Endothelial cell of umbilical vein (primary cell): ENCODE measurements at regions not wholly inside any gene's neighbourhood (a gene's known extent, or its start where the extent isn't known, plus 50 kb on each side); places are given as distances from the start of the nearest gene placed in this dataset.

Experiments used
- BruUV-seq: library from RNA; stranded (reverse); fragments of 400-500 nt; replicated peaks from 2 replicates; lab custom pipeline; 2021; lab: Mats Ljungman, UMichigan
- CTCF ChIA-PET: fragments of 300-600, 350-600 bp; sonication (Branson Sonifier 250); formaldehyde crosslinking; loops from one replicate; lab custom pipeline; 2021; ENCODE audit warnings: antibody characterized with exemption, inconsistent platforms; lab: Charles Lee
- POLR2A ChIA-PET: fragments of 300-600, 350-600 bp; sonication (Branson Sonifier 250); formaldehyde crosslinking; loops from one replicate; lab custom pipeline; 2021; ENCODE audit warnings: antibody characterized with exemption, inconsistent platforms; lab: Charles Lee
- DNase-seq: peaks from one replicate; pipeline ENCODE4 v3.0.0-alpha.2; 2011; ENCODE audit warnings: low read depth, low spot score
- FAIRE-seq: peaks from 2 replicates; lab custom pipeline; 2011; peaks lifted over from hg19 to GRCh38; lab: Jason Lieb, UNC
- H2AFZ ChIP-seq: 2 replicates; pipeline ENCODE4 v1.6.0; 2012; ENCODE audit warnings: low read depth, low read length, control low read depth, inconsistent platforms
- H3K27ac ChIP-seq: 2 replicates; pipeline ENCODE4 v1.5.1; 2011; ENCODE audit warnings: low read depth, mild to moderate bottlenecking, control low read depth, low read length, moderate library complexity; ENCODE audit not compliant: insufficient read depth
- H3K27me3 ChIP-seq, 2 experiments: 2 replicates each; pipeline versions ENCODE4 v1.6.0 to v1.6.1; 2011; ENCODE audit warnings: low read length in 2 of 2, mixed read lengths in 1 of 2; ENCODE audit not compliant: control insufficient read depth in 2 of 2, insufficient read depth in 2 of 2
- H3K36me3 ChIP-seq, 2 experiments: 2 replicates in 1 of 2; 3 replicates in 1 of 2; pipeline ENCODE4 v1.5.1; 2011; ENCODE audit warnings: low read length in 2 of 2, mild to moderate bottlenecking in 1 of 2, moderate library complexity in 1 of 2; ENCODE audit not compliant: control insufficient read depth in 2 of 2, insufficient read depth in 2 of 2; ENCODE audit errors: extremely low read depth in 1 of 2
- H3K4me1 ChIP-seq: 3 replicates; pipeline ENCODE4 v1.5.1; 2011; ENCODE audit warnings: mild to moderate bottlenecking, low read length; ENCODE audit not compliant: control insufficient read depth, insufficient read depth; ENCODE audit errors: extremely low read depth
- H3K4me2 ChIP-seq: 2 replicates; pipeline ENCODE4 v1.6.1; 2011; ENCODE audit warnings: low read length, control low read depth, mixed read lengths; ENCODE audit not compliant: insufficient read depth
- H3K4me3 ChIP-seq, 3 experiments: fragments of 200-600 bp in 1 of 3; sonication (generic), shearing (Covaris generic) in 1 of 3; replicated peaks in 1 of 3; 2 replicates each; pipeline ENCODE4 v1.5.1; 2011 to 2016; ENCODE audit warnings: control low read depth in 3 of 3, low read length in 3 of 3, mild to moderate bottlenecking in 2 of 3, inconsistent platforms in 1 of 3, low read depth in 1 of 3, moderate library complexity in 1 of 3; ENCODE audit not compliant: insufficient read depth in 1 of 3
- H3K79me2 ChIP-seq: 2 replicates; pipeline ENCODE4 v1.6.0; 2012; ENCODE audit warnings: low read length, inconsistent platforms; ENCODE audit not compliant: control insufficient read depth, insufficient read depth
- H3K9ac ChIP-seq: replicated peaks from 2 replicates; pipeline ENCODE3; 2011; ENCODE audit warnings: low read length, control low read depth; ENCODE audit not compliant: insufficient read depth; ENCODE audit errors: extremely low read depth
- H3K9me1 ChIP-seq: replicated peaks from 3 replicates; pipeline ENCODE4 v1.6.0; 2011; ENCODE audit warnings: mild to moderate bottlenecking, low read length; ENCODE audit not compliant: control insufficient read depth, insufficient read depth; ENCODE audit errors: extremely low read depth
- H3K9me3 ChIP-seq: replicated peaks from 2 replicates; pipeline ENCODE4 v1.5.1; 2012; ENCODE audit warnings: low read length, inconsistent platforms; ENCODE audit not compliant: control insufficient read depth, insufficient read depth
- H4K20me1 ChIP-seq: replicated peaks from 2 replicates; pipeline ENCODE3; 2011; ENCODE audit warnings: mild to moderate bottlenecking, low read length; ENCODE audit not compliant: control insufficient read depth, insufficient read depth; ENCODE audit errors: extremely low read depth
- CTCF ChIP-seq, 2 donors: IDR thresholded peaks; 1 replicate in 1 of 2; 2 replicates in 1 of 2; pipeline ENCODE4 v1.5.1; 2011; ENCODE audit warnings: low read length in 2 of 2, mild to moderate bottlenecking in 2 of 2, moderate library complexity in 2 of 2, control low read depth in 1 of 2, inconsistent platforms in 1 of 2, low read depth in 1 of 2; ENCODE audit not compliant: insufficient read depth in 1 of 2; ENCODE audit errors: extremely low read depth in 1 of 2
- EZH2 ChIP-seq: IDR thresholded peaks from 2 replicates; pipeline ENCODE4 v1.6.1; 2012; ENCODE audit warnings: borderline replicate concordance, low read depth, mild to moderate bottlenecking, moderate library complexity, low read length, inconsistent platforms; ENCODE audit not compliant: severe bottlenecking
- FOS ChIP-seq: IDR thresholded peaks from 2 replicates; pipeline ENCODE4 v1.6.1; 2011; ENCODE audit warnings: mild to moderate bottlenecking, low read length, moderate library complexity, borderline replicate concordance; ENCODE audit not compliant: insufficient read depth
- GATA2 ChIP-seq: IDR thresholded peaks from 2 replicates; pipeline ENCODE4 v1.7.0; 2011; ENCODE audit warnings: low read depth, mild to moderate bottlenecking, moderate library complexity, mixed read lengths, low read length; ENCODE audit not compliant: insufficient read length, insufficient read depth
- JUN ChIP-seq: IDR thresholded peaks from 2 replicates; pipeline ENCODE4 v1.6.1; 2011; ENCODE audit warnings: borderline replicate concordance, low read depth; ENCODE audit not compliant: insufficient read length, insufficient read depth
- MAX ChIP-seq: IDR thresholded peaks from 2 replicates; pipeline ENCODE4 v1.6.1; 2011; ENCODE audit not compliant: insufficient read depth, insufficient read length
- POLR2A ChIP-seq: IDR thresholded peaks from 2 replicates; pipeline ENCODE4 v1.6.1; 2012; ENCODE audit warnings: low read depth, mild to moderate bottlenecking, control low read depth, low read length
- dilution Hi-C: fragments of 300-500 bp; cut with MboI; formaldehyde crosslinking; loops from one replicate; pipeline ENCODE4 v1.15.0; 2019; ENCODE audit warnings: low sequenced_read_pairs; ENCODE audit not compliant: extremely low pct_ligation_motif_present
- intact Hi-C: fragments of 100-400 bp; cut with micrococcal nuclease; formaldehyde crosslinking; loops from one replicate; pipeline ENCODE4 v1.10.0; 2022

- intact Hi-C loops: no loop called here
- Histone ChIP-seq H3K4me1 (no peaks in the 10 kb centered on the region), H4K20me1 (no peaks in the 10 kb centered on the region), H3K27ac (no peak overlapping the region), H3K9me1 (no peaks in the 10 kb centered on the region), H3K4me3 (no peak overlapping the region), H3K36me3 (no peaks in the 10 kb centered on the region), H3K9ac (no peak overlapping the region), H3K79me2 (no peaks in the 10 kb centered on the region), H2AFZ (no peak overlapping the region), H3K27me3 (no peaks in the 10 kb centered on the region), H3K9me3 (no peaks in the 10 kb centered on the region), H3K4me2 (no peak overlapping the region)
- BruUV-seq: no TSS peak
- dilution Hi-C loops: no loop called here
- TF ChIP-seq GATA2 (no peak), FOS (no peak), POLR2A (no peak), CTCF (IDR thresholded peaks at IDR 0.05; ENCODE audit: extremely low read depth in 1 of 2, insufficient read depth in 1 of 2, low read depth in 1 of 2, low read length in 2 of 2) (no peak), MAX (no peak), JUN (no peak), EZH2 (no peak)
- ChIA-PET POLR2A (no interaction called here), CTCF (no interaction called here)
- FAIRE-seq (no peak), DNase-seq (no peak)
Measured at GRCh38 chr7:124423863-124424262, 341.7 kb downstream of the GPR37 start.
